ENCODE measurements at regions not wholly inside any gene's neighbourhood (a gene's known extent, or its start where the extent isn't known, plus 50 kb on each side); places are given as distances from the start of the nearest gene placed in this dataset.

GRCh38 chr5:6902597-6902996, 189.4 kb downstream of the TENT4A start:
- H2AFZ ChIP-seq (ENCODE audit: low read length), result no peak overlapping the region
- TF ChIP-seq CTCF (IDR thresholded peaks at IDR 0.05; ENCODE audit: extremely low read depth, low read depth, low read length), result no peak
- no peaks in the 10 kb centered on the region for H4K20me1 ChIP-seq (ENCODE audit: insufficient read depth, low read length)
- H3K4me1 ChIP-seq (ENCODE audit: insufficient read depth, low read length), result no peaks in the 10 kb centered on the region
- H3K4me3 ChIP-seq (ENCODE audit: insufficient read depth, low read length), result no peak overlapping the region
- H3K79me2 ChIP-seq (ENCODE audit: insufficient read depth, low read length), result no peaks in the 10 kb centered on the region
- no peaks in the 10 kb centered on the region for H3K36me3 ChIP-seq (ENCODE audit: insufficient read depth, low read length)
- H3K4me2 ChIP-seq (ENCODE audit: insufficient read depth, low read length), result no peak overlapping the region
- no peak overlapping the region for H3K27ac ChIP-seq (ENCODE audit: low read depth, low read length)
- H3K27me3 ChIP-seq (ENCODE audit: insufficient read depth, low read length), result no peaks in the 10 kb centered on the region
- H3K9me3 ChIP-seq (ENCODE audit: low read depth, low read length), result peaks cover 4% of the 10 kb centered on the region
- no peak for DNase-seq (ENCODE audit: insufficient read length, low spot score, missing footprints)

GRCh38 chr5:6903934-6904333, 190.7 kb downstream of the TENT4A start:
- H4K20me1 ChIP-seq (ENCODE audit: insufficient read depth, low read length), result no peaks in the 10 kb centered on the region
- no peaks in the 10 kb centered on the region for H3K27me3 ChIP-seq (ENCODE audit: insufficient read depth, low read length)
- no peaks in the 10 kb centered on the region for H3K4me1 ChIP-seq (ENCODE audit: insufficient read depth, low read length)
- no peak for DNase-seq (ENCODE audit: insufficient read length, low spot score, missing footprints)
- H3K79me2 ChIP-seq (ENCODE audit: insufficient read depth, low read length), result no peaks in the 10 kb centered on the region
- no peak overlapping the region for H2AFZ ChIP-seq (ENCODE audit: low read length)
- no peak overlapping the region for H3K4me2 ChIP-seq (ENCODE audit: insufficient read depth, low read length)
- H3K27ac ChIP-seq (ENCODE audit: low read depth, low read length), result no peak overlapping the region
- no peaks in the 10 kb centered on the region for H3K36me3 ChIP-seq (ENCODE audit: insufficient read depth, low read length)
- H3K4me3 ChIP-seq (ENCODE audit: insufficient read depth, low read length), result no peak overlapping the region
- peaks cover 4% of the 10 kb centered on the region for H3K9me3 ChIP-seq (ENCODE audit: low read depth, low read length)
- no peak for TF ChIP-seq CTCF (IDR thresholded peaks at IDR 0.05; ENCODE audit: extremely low read depth, low read depth, low read length)

- Histone ChIP-seq H3K36me3 (ENCODE audit: insufficient read depth, low read length) (no peaks in the 10 kb centered on the region), H3K4me1 (ENCODE audit: insufficient read depth, low read length) (no peaks in the 10 kb centered on the region), H3K4me3 (ENCODE audit: insufficient read depth, low read length) (no peak overlapping the region), H2AFZ (ENCODE audit: low read length) (no peak overlapping the region), H3K27me3 (ENCODE audit: insufficient read depth, low read length) (no peaks in the 10 kb centered on the region), H3K4me2 (ENCODE audit: insufficient read depth, low read length) (no peak overlapping the region), H3K27ac (ENCODE audit: low read depth, low read length) (no peak overlapping the region), H3K9me3 (ENCODE audit: low read depth, low read length) (peaks cover 4% of the 10 kb centered on the region), H3K79me2 (ENCODE audit: insufficient read depth, low read length) (no peaks in the 10 kb centered on the region), H4K20me1 (ENCODE audit: insufficient read depth, low read length) (no peaks in the 10 kb centered on the region)
- no peak for TF ChIP-seq CTCF (IDR thresholded peaks at IDR 0.05; ENCODE audit: extremely low read depth, low read depth, low read length)
- DNase-seq (ENCODE audit: insufficient read length, low spot score, missing footprints), result no peak
Observed at GRCh38 chr5:6904860-6905259, 191.6 kb downstream of the TENT4A start.

- Histone ChIP-seq H3K4me1 (ENCODE audit: insufficient read depth, low read length) (no peaks in the 10 kb centered on the region), H3K27me3 (ENCODE audit: insufficient read depth, low read length) (no peaks in the 10 kb centered on the region), H3K9me3 (ENCODE audit: low read depth, low read length) (peaks cover 4% of the 10 kb centered on the region), H3K4me2 (ENCODE audit: insufficient read depth, low read length) (no peak overlapping the region), H2AFZ (ENCODE audit: low read length) (no peak overlapping the region), H3K4me3 (ENCODE audit: insufficient read depth, low read length) (no peak overlapping the region), H3K79me2 (ENCODE audit: insufficient read depth, low read length) (no peaks in the 10 kb centered on the region), H3K27ac (ENCODE audit: low read depth, low read length) (no peak overlapping the region), H3K36me3 (ENCODE audit: insufficient read depth, low read length) (no peaks in the 10 kb centered on the region), H4K20me1 (ENCODE audit: insufficient read depth, low read length) (no peaks in the 10 kb centered on the region)
- no peak for DNase-seq (ENCODE audit: insufficient read length, low spot score, missing footprints)
- no peak for TF ChIP-seq CTCF (IDR thresholded peaks at IDR 0.05; ENCODE audit: extremely low read depth, low read depth, low read length)
Observed at GRCh38 chr5:6905423-6905822, 192.2 kb downstream of the TENT4A start.
